Esophagus squamous epithelium (tissue), 4 donors: ENCODE measurements at regions not wholly inside any gene's neighbourhood (a gene's known extent, or its start where the extent isn't known, plus 50 kb on each side); places are given as distances from the start of the nearest gene placed in this dataset.

Experiments used
- POLR2A ChIP-seq, 4 donors: fragments of 450-650 bp; IDR thresholded peaks; one replicate each; pipeline ENCODE4 v1.6.1; 2017; ENCODE audit warnings: antibody characterized with exemption in 4 of 4, mild to moderate bottlenecking in 4 of 4, moderate library complexity in 3 of 4
- TF ChIP-seq, protein P1 (sequence below), 6 experiments: fragments of 450-650 bp in 4 of 6; fragments of 200-600 bp in 2 of 6; sonication (generic) in 2 of 6; IDR thresholded peaks; one replicate each; pipeline ENCODE4 v1.5.1; 2016 to 2019; ENCODE audit warnings: antibody characterized with exemption in 6 of 6, mild to moderate bottlenecking in 4 of 6, moderate library complexity in 4 of 6

DNA sequence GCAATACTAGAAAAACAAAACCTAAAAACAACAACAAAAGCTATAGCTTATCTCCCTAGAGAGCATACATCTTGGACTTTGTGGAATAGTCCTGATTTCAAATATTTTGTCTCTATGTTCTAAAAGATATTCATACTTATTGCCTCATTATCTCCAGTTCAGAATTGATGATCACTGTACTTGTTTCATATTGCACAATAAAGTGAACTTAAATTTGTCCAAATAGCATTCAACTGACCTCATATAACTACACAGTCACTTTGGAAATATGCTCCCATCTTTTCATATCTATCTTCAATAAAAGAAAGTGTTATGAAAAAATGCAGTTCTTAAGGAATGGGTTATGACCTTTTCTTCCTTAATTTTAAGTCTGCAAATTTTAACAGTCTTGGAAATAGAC lies 228.6 kb upstream of the CMC1 start:
- TF ChIP-seq, protein P1, sequence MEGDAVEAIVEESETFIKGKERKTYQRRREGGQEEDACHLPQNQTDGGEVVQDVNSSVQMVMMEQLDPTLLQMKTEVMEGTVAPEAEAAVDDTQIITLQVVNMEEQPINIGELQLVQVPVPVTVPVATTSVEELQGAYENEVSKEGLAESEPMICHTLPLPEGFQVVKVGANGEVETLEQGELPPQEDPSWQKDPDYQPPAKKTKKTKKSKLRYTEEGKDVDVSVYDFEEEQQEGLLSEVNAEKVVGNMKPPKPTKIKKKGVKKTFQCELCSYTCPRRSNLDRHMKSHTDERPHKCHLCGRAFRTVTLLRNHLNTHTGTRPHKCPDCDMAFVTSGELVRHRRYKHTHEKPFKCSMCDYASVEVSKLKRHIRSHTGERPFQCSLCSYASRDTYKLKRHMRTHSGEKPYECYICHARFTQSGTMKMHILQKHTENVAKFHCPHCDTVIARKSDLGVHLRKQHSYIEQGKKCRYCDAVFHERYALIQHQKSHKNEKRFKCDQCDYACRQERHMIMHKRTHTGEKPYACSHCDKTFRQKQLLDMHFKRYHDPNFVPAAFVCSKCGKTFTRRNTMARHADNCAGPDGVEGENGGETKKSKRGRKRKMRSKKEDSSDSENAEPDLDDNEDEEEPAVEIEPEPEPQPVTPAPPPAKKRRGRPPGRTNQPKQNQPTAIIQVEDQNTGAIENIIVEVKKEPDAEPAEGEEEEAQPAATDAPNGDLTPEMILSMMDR (IDR thresholded peaks at IDR 0.05) = no peak
- no peak for TF ChIP-seq POLR2A (IDR thresholded peaks at IDR 0.05)
